A673 (cell line): ENCODE measurements at regions not wholly inside any gene's neighbourhood (a gene's known extent, or its start where the extent isn't known, plus 50 kb on each side); places are given as distances from the start of the nearest gene placed in this dataset.

ENCODE experiments used
- EZH2 ChIP-seq: fragments of 200-600 bp; sonication (generic); IDR thresholded peaks from 2 replicates; pipeline ENCODE4 v1.6.1; 2017; ENCODE audit warnings: borderline replicate concordance, low read depth, mild to moderate bottlenecking, mixed read lengths, antibody characterized with exemption, low read length; ENCODE audit not compliant: poor library complexity, severe bottlenecking
- TF ChIP-seq, protein P1 (sequence below): fragments of 300-800, 200-600 bp; sonication (generic); conservative IDR thresholded peaks from 2 replicates; pipeline ENCODE4 v1.5.1; 2017; ENCODE audit warnings: low read depth, mild to moderate bottlenecking, antibody characterized with exemption, low read length, moderate library complexity, mixed read lengths

DNA sequence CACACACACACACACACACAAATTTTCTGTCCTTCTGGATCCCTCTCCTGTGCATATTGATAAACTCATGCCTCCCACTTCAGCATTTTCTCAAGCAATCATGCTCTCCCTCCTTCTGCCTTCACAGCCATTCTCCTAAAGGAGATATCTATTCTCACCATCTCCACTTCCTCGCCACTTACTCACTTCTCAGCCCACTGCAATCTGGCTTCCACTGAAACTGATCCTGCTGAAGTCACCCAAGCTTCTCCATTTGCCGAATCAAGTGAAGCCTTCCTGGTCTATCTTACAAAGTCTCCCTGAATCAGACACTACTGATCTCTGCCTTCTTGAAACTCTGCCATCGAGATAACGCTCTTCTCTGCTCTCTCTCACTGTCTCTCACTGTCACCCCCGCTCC, 54.0 kb upstream of the GNAO1 start:
- TF ChIP-seq, protein P1, sequence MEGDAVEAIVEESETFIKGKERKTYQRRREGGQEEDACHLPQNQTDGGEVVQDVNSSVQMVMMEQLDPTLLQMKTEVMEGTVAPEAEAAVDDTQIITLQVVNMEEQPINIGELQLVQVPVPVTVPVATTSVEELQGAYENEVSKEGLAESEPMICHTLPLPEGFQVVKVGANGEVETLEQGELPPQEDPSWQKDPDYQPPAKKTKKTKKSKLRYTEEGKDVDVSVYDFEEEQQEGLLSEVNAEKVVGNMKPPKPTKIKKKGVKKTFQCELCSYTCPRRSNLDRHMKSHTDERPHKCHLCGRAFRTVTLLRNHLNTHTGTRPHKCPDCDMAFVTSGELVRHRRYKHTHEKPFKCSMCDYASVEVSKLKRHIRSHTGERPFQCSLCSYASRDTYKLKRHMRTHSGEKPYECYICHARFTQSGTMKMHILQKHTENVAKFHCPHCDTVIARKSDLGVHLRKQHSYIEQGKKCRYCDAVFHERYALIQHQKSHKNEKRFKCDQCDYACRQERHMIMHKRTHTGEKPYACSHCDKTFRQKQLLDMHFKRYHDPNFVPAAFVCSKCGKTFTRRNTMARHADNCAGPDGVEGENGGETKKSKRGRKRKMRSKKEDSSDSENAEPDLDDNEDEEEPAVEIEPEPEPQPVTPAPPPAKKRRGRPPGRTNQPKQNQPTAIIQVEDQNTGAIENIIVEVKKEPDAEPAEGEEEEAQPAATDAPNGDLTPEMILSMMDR, result no peak
- no peak for TF ChIP-seq EZH2
